ENCODE measurements at regions not wholly inside any gene's neighbourhood (a gene's known extent, or its start where the extent isn't known, plus 50 kb on each side); places are given as distances from the start of the nearest gene placed in this dataset.

GRCh38 chr13:109361562-109362289 lies 424.7 kb downstream of the IRS2 start:
- no peak for DNase-seq

GRCh38 chr13:109357751-109358471 lies 428.5 kb downstream of the IRS2 start:
- Histone ChIP-seq H3K4me1 (no peaks in the 10 kb centered on the region), H3K9me3 (no peaks in the 10 kb centered on the region), H3K9ac (ENCODE audit: low read depth in 2 of 2, low read length in 2 of 2) (no peak overlapping the region), H3K27me3 (no peaks in the 10 kb centered on the region), H3K27ac (no peak overlapping the region), H3K36me3 (no peaks in the 10 kb centered on the region), H3K4me3 (no peak overlapping the region)
- no peak for DNase-seq
- TF ChIP-seq CTCF (IDR thresholded peaks at IDR 0.05), result no peak
- intact Hi-C loops (cut with DNase I), result no loop called here

More at GRCh38 chr13:109361562-109362289, 424.7 kb downstream of the IRS2 start:
- intact Hi-C loops (cut with DNase I), result no loop called here
- no peaks in the 10 kb centered on the region for H3K36me3 ChIP-seq
- no peak overlapping the region for H3K27ac ChIP-seq
- no peak overlapping the region for H3K4me3 ChIP-seq
- no peaks in the 10 kb centered on the region for H3K9me3 ChIP-seq
- H3K27me3 ChIP-seq, result no peaks in the 10 kb centered on the region
- no peaks in the 10 kb centered on the region for H3K4me1 ChIP-seq
- H3K9ac ChIP-seq (ENCODE audit: low read depth in 2 of 2, low read length in 2 of 2), result no peak overlapping the region
- no peak for TF ChIP-seq CTCF (IDR thresholded peaks at IDR 0.05)

- Histone ChIP-seq H3K9ac (ENCODE audit: low read depth in 2 of 2, low read length in 2 of 2) (no peak overlapping the region), H3K27me3 (no peaks in the 10 kb centered on the region), H3K27ac (no peak overlapping the region), H3K36me3 (no peaks in the 10 kb centered on the region), H3K4me3 (no peak overlapping the region), H3K4me1 (no peaks in the 10 kb centered on the region), H3K9me3 (no peaks in the 10 kb centered on the region)
- intact Hi-C loops (cut with DNase I), result no loop called here
- no peak for DNase-seq
- TF ChIP-seq CTCF (IDR thresholded peaks at IDR 0.05), result no peak
Measured at GRCh38 chr13:109355875-109356434, 430.4 kb downstream of the IRS2 start.

GRCh38 chr13:109355166-109355565 lies 431.2 kb downstream of the IRS2 start:
- Histone ChIP-seq H3K9me3 (no peaks in the 10 kb centered on the region), H3K9ac (ENCODE audit: low read depth in 2 of 2, low read length in 2 of 2) (no peak overlapping the region), H3K4me3 (no peak overlapping the region), H3K36me3 (no peaks in the 10 kb centered on the region), H3K27ac (no peak overlapping the region), H3K4me1 (no peaks in the 10 kb centered on the region), H3K27me3 (no peaks in the 10 kb centered on the region)
- intact Hi-C loops (cut with DNase I), result no loop called here
- no peak for DNase-seq
- TF ChIP-seq CTCF (IDR thresholded peaks at IDR 0.05), result no peak

- H3K4me3 ChIP-seq, result no peak overlapping the region
- no peaks in the 10 kb centered on the region for H3K4me1 ChIP-seq
- TF ChIP-seq CTCF (IDR thresholded peaks at IDR 0.05), result no peak
- H3K27me3 ChIP-seq, result no peaks in the 10 kb centered on the region
- intact Hi-C loops (cut with DNase I), result no loop called here
- no peaks in the 10 kb centered on the region for H3K36me3 ChIP-seq
- H3K27ac ChIP-seq, result no peak overlapping the region
- no peak for DNase-seq
- no peak overlapping the region for H3K9ac ChIP-seq (ENCODE audit: low read depth in 2 of 2, low read length in 2 of 2)
- H3K9me3 ChIP-seq, result no peaks in the 10 kb centered on the region
Measured at GRCh38 chr13:109351236-109351635, 435.1 kb downstream of the IRS2 start.
